ENCODE measurements at regions not wholly inside any gene's neighbourhood (a gene's known extent, or its start where the extent isn't known, plus 50 kb on each side); places are given as distances from the start of the nearest gene placed in this dataset.
"Not testable (repeated sequence)": the region's sequence is repeated elsewhere in the genome, so short reads cannot be mapped to it uniquely, and the experiment has no call there.

DNA sequence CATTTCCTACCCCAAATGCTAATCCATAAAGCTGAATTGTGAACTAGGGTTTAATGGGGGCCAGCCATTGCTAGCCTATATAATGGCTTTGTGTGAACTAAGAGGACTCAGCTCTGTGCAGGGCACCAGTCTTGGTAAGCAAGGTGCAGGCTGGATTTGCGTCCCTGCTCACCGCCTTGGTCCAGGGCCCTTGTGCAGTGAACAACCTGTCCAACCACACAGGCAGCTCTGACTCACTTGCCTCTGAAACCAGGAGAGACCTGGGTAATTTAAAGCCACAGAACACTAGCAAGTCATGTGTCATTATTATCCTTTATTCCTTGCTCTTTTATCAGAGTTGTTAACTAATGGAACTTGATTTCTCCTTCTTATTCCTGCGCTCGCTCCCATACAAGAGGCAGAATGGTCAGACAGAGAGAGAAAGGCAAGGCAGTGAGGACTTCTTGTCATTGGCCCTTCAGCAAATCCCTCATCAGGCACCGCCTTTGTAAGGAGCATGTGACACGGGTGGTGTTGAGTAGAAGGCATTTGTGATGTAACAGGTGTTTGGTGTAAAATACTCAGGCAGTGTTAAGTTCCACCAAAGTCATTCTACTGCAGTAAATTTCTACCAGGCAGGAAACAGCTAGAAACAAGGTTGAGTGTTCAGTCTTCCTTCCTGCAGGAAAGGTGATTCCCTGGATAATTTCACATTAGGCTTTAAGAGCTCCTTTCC lies 67.3 kb upstream of the OLIG2 start:
- Histone ChIP-seq H3K4me1 (no peaks in the 10 kb centered on the region), H3K27me3 (peaks cover 55% of the 10 kb centered on the region), H3K36me3 (no peaks in the 10 kb centered on the region), H3K4me3 (no peak overlapping the region), H3K27ac (no peak overlapping the region), H3K9me3 (no peaks in the 10 kb centered on the region)
- no peak for DNase-seq
- ATAC-seq = no peak
- intact Hi-C loops (cut with DNase I) = no loop called here
- TF ChIP-seq, protein P1, sequence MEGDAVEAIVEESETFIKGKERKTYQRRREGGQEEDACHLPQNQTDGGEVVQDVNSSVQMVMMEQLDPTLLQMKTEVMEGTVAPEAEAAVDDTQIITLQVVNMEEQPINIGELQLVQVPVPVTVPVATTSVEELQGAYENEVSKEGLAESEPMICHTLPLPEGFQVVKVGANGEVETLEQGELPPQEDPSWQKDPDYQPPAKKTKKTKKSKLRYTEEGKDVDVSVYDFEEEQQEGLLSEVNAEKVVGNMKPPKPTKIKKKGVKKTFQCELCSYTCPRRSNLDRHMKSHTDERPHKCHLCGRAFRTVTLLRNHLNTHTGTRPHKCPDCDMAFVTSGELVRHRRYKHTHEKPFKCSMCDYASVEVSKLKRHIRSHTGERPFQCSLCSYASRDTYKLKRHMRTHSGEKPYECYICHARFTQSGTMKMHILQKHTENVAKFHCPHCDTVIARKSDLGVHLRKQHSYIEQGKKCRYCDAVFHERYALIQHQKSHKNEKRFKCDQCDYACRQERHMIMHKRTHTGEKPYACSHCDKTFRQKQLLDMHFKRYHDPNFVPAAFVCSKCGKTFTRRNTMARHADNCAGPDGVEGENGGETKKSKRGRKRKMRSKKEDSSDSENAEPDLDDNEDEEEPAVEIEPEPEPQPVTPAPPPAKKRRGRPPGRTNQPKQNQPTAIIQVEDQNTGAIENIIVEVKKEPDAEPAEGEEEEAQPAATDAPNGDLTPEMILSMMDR (IDR thresholded peaks at IDR 0.05) = no peak

DNA sequence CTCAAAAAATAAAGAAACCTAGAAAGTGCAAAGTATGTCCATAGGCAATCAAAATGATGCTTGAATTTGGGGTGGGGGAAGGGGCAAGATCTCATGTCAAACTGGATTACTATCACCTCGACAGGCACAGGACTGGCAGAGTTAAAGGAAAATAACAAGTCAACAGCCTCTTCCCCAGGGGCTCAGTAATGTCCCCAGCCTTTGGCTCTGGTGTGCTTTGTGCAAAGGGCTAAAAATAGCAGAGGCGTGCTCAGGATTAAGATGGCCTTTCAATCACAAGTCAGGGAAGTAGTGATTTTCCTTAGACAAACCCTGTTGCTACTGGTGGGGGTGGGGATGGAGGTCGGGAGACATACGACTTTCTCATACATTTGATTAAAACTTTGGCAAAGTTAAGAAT lies 63.5 kb upstream of the OLIG2 start:
- H3K4me3 ChIP-seq = no peak overlapping the region
- H3K9me3 ChIP-seq = no peaks in the 10 kb centered on the region
- no peaks in the 10 kb centered on the region for H3K4me1 ChIP-seq
- ATAC-seq = no peak
- TF ChIP-seq, protein P1 (IDR thresholded peaks at IDR 0.05) = no peak
- no peak overlapping the region for H3K27ac ChIP-seq
- no peak for DNase-seq
- intact Hi-C loops (cut with DNase I) = no loop called here
- H3K36me3 ChIP-seq = no peaks in the 10 kb centered on the region
- peaks cover 37% of the 10 kb centered on the region for H3K27me3 ChIP-seq

DNA sequence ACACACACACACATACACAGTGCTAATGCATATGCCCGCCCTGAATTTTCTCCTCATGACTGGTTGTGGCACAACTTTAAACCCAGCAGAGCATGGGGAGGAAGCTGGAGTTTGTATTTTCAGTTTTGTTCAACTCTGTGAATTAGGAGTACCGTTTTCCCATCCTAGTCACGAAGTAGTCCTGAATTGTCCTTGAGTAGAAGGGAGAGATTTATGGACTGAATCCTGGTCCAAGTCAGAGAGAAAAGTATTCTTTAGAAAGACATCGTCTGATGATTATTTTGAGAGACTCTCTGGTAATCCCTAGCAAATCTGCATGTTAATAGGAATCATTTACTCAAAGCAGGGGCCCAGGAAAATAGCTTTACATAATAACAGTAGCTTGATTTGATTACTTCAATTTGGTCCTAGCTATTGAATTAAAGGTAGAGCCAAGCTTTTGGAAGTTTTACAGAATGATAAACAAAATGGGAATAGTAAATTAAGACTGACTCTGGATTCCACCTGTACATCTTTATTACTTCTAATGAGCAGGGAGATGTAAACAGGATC lies 60.5 kb upstream of the OLIG2 start:
- no peaks in the 10 kb centered on the region for H3K4me1 ChIP-seq
- H3K27me3 ChIP-seq = peaks cover 20% of the 10 kb centered on the region
- H3K36me3 ChIP-seq = no peaks in the 10 kb centered on the region
- ATAC-seq (no peak), DNase-seq (no peak)
- TF ChIP-seq, protein P1 (IDR thresholded peaks at IDR 0.05) = no peak
- no peak overlapping the region for H3K27ac ChIP-seq
- no peak overlapping the region for H3K4me3 ChIP-seq
- intact Hi-C loops (cut with DNase I) = no loop called here
- H3K9me3 ChIP-seq = no peaks in the 10 kb centered on the region

DNA sequence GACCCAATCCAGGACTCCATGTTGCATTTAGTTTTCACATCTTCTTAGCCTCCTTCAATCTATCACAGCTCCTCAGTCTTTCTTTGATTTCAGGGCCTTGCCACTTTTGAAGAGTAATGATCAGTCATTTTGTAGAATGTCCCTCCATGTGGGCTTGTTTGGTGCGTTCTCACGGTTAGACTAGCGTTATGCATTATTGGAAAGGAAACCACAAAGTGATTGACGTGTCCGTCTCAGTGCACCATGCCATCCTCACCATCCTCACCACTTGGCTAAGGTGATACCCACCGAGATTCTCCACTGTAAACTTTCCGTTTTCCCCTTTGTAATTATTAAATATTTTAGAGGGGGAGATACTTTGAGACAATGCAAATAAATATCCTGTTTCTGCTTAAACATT lies 59.6 kb upstream of the OLIG2 start:
- H3K9me3 ChIP-seq = no peaks in the 10 kb centered on the region
- intact Hi-C loops (cut with DNase I) = no loop called here
- no peak overlapping the region for H3K4me3 ChIP-seq
- no peaks in the 10 kb centered on the region for H3K36me3 ChIP-seq
- peaks cover 13% of the 10 kb centered on the region for H3K27me3 ChIP-seq
- DNase-seq = no peak
- H3K27ac ChIP-seq = no peak overlapping the region
- ATAC-seq = no peak
- TF ChIP-seq, protein P1 (IDR thresholded peaks at IDR 0.05) = no peak
- no peaks in the 10 kb centered on the region for H3K4me1 ChIP-seq

DNA sequence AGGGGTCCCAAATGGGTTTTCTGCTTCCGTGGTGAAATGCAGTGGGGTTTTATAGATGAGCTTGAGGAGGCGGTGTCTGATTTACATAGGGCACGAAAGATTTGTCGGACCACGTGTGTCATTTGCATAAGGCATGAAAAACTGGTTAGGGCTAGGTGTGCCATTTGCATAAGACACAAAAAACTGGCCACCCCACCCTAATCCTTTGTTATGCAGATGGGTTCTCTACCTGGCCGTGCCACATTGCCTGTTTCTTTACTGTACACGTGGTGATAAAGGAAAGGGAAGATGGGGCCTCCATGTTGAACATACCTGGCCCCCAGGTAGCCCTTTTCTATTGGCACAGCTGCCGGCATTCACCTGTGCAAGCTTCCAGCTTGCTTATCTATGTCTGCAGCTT lies 57.6 kb upstream of the OLIG2 start:
- H3K27me3 ChIP-seq; H3K4me1 ChIP-seq; H3K4me3 ChIP-seq; H3K9me3 ChIP-seq; H3K27ac ChIP-seq; ATAC-seq; H3K36me3 ChIP-seq; DNase-seq; intact Hi-C loops (cut with DNase I): not testable (repeated sequence)

DNA sequence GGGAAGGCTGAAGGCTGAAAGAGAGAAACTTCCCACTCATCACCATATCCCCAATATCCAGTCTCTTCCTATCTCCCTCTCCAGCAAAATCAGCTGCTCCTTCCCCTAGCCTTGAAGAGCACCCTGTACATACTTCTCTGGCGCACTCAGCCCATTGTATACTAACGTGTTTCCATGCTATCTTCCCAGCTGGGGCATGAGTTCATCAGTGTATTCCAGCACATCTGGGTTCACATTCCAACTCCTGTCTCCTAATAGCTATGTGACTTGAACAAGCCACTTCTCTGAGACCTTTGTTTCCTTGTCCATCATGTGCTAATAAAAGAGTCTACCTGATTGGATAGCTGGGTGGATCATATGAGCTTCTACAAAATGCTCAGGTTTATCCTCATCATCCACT lies 51.1 kb upstream of the OLIG2 start:
- no peak overlapping the region for H3K4me3 ChIP-seq
- no peaks in the 10 kb centered on the region for H3K4me1 ChIP-seq
- H3K36me3 ChIP-seq = no peaks in the 10 kb centered on the region
- TF ChIP-seq, protein P1 (IDR thresholded peaks at IDR 0.05) = no peak
- H3K27me3 ChIP-seq = peaks cover 9% of the 10 kb centered on the region
- no peaks in the 10 kb centered on the region for H3K9me3 ChIP-seq
- intact Hi-C loops (cut with DNase I) = no loop called here
- DNase-seq (no peak), ATAC-seq (no peak)
- H3K27ac ChIP-seq = no peak overlapping the region

Data from upper lobe of right lung (tissue), 1 donor.